ENCODE measurements at regions not wholly inside any gene's neighbourhood (a gene's known extent, or its start where the extent isn't known, plus 50 kb on each side); places are given as distances from the start of the nearest gene placed in this dataset.

DNA sequence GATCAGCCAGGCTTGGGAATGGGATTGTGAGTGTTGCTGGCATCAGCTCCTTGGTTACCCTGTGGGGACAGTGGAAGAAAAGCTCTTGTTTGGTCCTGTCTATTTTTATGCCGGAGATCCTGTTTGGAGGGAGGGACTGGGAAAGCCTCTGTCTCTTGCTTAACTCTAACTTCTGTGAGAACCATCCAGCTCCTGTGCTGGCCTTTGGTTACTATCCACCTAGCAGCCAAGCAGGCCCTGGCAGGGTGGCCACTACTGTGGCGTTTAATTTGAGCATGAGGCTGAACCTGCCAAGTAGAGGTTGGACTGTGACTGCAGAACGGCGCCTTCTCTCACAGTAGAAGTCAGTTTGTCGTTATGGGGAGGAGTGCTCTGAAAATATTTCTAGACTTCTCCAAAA lies 193.3 kb downstream of the UTRN start:
- POLR2A ChIA-PET, result no interaction called here
- Mint-ChIP-seq H3K36me3 (ENCODE audit: low read depth) (peaks cover 69% of the 10 kb centered on the region), H3K9me3 (no peaks in the 10 kb centered on the region), H3K27ac (peak overlapping the region; percentile 47), H3K4me3 (no peak overlapping the region), H3K4me1 (no peaks in the 10 kb centered on the region), H3K27me3 (no peaks in the 10 kb centered on the region)
- DNase-seq (no peak), ATAC-seq (ENCODE audit: low read depth) (no peak)
- CTCF ChIA-PET, result no interaction called here
- intact Hi-C loops (cut with micrococcal nuclease), result no loop called here
- TF ChIP-seq, protein P1, sequence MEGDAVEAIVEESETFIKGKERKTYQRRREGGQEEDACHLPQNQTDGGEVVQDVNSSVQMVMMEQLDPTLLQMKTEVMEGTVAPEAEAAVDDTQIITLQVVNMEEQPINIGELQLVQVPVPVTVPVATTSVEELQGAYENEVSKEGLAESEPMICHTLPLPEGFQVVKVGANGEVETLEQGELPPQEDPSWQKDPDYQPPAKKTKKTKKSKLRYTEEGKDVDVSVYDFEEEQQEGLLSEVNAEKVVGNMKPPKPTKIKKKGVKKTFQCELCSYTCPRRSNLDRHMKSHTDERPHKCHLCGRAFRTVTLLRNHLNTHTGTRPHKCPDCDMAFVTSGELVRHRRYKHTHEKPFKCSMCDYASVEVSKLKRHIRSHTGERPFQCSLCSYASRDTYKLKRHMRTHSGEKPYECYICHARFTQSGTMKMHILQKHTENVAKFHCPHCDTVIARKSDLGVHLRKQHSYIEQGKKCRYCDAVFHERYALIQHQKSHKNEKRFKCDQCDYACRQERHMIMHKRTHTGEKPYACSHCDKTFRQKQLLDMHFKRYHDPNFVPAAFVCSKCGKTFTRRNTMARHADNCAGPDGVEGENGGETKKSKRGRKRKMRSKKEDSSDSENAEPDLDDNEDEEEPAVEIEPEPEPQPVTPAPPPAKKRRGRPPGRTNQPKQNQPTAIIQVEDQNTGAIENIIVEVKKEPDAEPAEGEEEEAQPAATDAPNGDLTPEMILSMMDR (IDR thresholded peaks at IDR 0.05), result no peak

DNA sequence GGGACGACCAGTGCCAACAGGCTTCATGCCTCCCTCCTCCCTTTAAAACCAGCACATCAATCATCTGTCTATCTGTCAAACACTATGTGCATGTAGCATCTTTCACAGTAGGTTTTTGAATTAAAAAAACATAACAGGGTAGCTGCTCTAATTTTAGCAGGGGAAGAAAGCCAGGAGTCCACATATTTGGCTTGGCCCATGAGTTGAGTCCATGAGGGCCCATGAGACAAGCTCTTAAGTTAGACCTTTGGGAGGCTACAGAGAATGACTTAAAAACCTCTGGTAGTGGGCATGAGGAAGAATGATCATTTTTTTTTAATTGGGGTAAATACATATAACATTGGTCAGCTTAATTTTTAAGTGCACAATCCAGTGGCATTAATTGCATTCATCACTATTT lies 194.9 kb downstream of the UTRN start:
- TF ChIP-seq, protein P1 (IDR thresholded peaks at IDR 0.05), result no peak
- no peaks in the 10 kb centered on the region for H3K27me3 Mint-ChIP-seq
- no peaks in the 10 kb centered on the region for H3K4me1 Mint-ChIP-seq
- POLR2A ChIA-PET, result no interaction called here
- CTCF ChIA-PET, result interaction anchor here (0.8 to 3.4 kb wide), 7 partner anchors 12 to 375 kb away, joined by 3 to 34 read pairs (median 5); partner anchors contain the start of gene UTRN
- no peak for ATAC-seq (ENCODE audit: low read depth)
- H3K9me3 Mint-ChIP-seq, result no peaks in the 10 kb centered on the region
- intact Hi-C loops (cut with micrococcal nuclease), result loop anchor here (5.0 kb wide), 3 partner anchors 143 to 538 kb away; no protein-coding TSS in a partner anchor
- no peak for DNase-seq
- no peak overlapping the region for H3K4me3 Mint-ChIP-seq
- H3K36me3 Mint-ChIP-seq (ENCODE audit: low read depth), result peaks cover 62% of the 10 kb centered on the region
- H3K27ac Mint-ChIP-seq, result no peak overlapping the region

GRCh38 chr6:144480473-144480872 lies 195.3 kb downstream of the UTRN start:
- DNase-seq (no peak), ATAC-seq (ENCODE audit: low read depth) (no peak)
- no peaks in the 10 kb centered on the region for H3K9me3 Mint-ChIP-seq
- intact Hi-C loops (cut with micrococcal nuclease), result loop anchor here (5.0 kb wide), 3 partner anchors 143 to 538 kb away; no protein-coding TSS in a partner anchor
- H3K27me3 Mint-ChIP-seq, result no peaks in the 10 kb centered on the region
- TF ChIP-seq, protein P1 (IDR thresholded peaks at IDR 0.05), result no peak
- no peak overlapping the region for H3K4me3 Mint-ChIP-seq
- no peaks in the 10 kb centered on the region for H3K4me1 Mint-ChIP-seq
- peaks cover 61% of the 10 kb centered on the region for H3K36me3 Mint-ChIP-seq (ENCODE audit: low read depth)
- no peak overlapping the region for H3K27ac Mint-ChIP-seq
- CTCF ChIA-PET, result interaction anchor here (1.4 to 3.4 kb wide), 10 partner anchors 31 to 905 kb away, joined by 3 to 34 read pairs (median 10); partner anchors contain the start of gene UTRN
- POLR2A ChIA-PET, result no interaction called here

DNA sequence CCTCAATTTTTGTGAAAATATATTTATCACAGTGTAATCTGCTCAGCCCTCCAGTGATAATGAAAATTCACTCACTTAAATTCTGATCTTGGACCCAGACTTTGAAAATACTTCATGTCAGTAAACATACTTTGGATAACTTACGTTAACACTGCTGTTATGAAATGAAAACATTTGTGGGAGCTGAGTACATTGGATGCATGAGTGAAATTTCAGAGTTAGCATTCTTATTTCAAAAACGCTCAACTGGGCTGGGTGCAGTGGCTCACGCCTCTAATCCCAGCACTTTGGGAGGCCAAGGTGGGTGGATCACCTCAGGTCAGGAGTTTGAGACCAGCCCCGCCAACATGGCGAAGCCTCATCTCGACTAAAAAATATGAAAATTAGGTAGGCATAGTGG lies 196.4 kb downstream of the UTRN start:
- H3K9me3 Mint-ChIP-seq, result no peaks in the 10 kb centered on the region
- CTCF ChIA-PET, result interaction anchor here (1.0 to 3.4 kb wide), 22 partner anchors 9 to 906 kb away, joined by 3 to 34 read pairs (median 4); partner anchors contain the start of gene UTRN
- no peaks in the 10 kb centered on the region for H3K4me1 Mint-ChIP-seq
- peaks cover 59% of the 10 kb centered on the region for H3K36me3 Mint-ChIP-seq (ENCODE audit: low read depth)
- peak overlapping the region; percentile 41 for H3K27ac Mint-ChIP-seq
- intact Hi-C loops (cut with micrococcal nuclease), result loop anchor here (5.0 kb wide), 3 partner anchors 144 to 539 kb away; no protein-coding TSS in a partner anchor
- H3K4me3 Mint-ChIP-seq, result no peak overlapping the region
- peak; percentile 25 for ATAC-seq (ENCODE audit: low read depth)
- no peaks in the 10 kb centered on the region for H3K27me3 Mint-ChIP-seq
- TF ChIP-seq, protein P1 (IDR thresholded peaks at IDR 0.05), result no peak
- POLR2A ChIA-PET, result interaction anchor here (0.6 to 1.6 kb wide), 3 partner anchors 330 to 900 kb away, joined by 3 to 7 read pairs (median 6); no protein-coding TSS in a partner anchor
- no peak for DNase-seq

DNA sequence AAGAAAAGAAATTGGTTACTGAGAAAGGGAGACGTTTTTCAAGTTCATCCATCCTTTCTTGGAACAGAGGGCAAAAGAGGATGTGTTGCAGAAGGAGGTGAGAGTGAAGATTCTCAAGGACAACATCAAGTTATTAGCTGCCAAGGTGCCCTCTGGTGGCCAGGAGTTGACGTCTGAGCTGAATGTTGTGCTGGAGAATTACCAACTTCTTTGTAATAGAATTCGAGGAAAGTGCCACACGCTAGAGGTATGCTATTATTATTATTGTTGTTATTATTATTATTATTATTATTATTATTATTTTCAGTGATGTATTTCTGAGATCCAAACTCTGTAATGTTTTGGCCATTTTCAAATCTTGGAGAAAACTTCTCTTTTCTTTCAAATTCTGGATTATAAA lies 197.0 kb downstream of the UTRN start:
- TF ChIP-seq, protein P1 (IDR thresholded peaks at IDR 0.05), result no peak
- H3K27me3 Mint-ChIP-seq, result no peaks in the 10 kb centered on the region
- intact Hi-C loops (cut with micrococcal nuclease), result loop anchor here (1.0 to 5.0 kb wide), 8 partner anchors 145 to 907 kb away; no protein-coding TSS in a partner anchor
- peak overlapping the region; percentile 41 for H3K27ac Mint-ChIP-seq
- ChIA-PET POLR2A (interaction anchor here (0.6 to 1.6 kb wide), 3 partner anchors 331 to 900 kb away, joined by 3 to 7 read pairs (median 6); no protein-coding TSS in a partner anchor), CTCF (interaction anchor here (0.6 to 3.4 kb wide), 28 partner anchors 9 to 906 kb away, joined by 3 to 34 read pairs (median 4); partner anchors contain the start of gene UTRN)
- no peaks in the 10 kb centered on the region for H3K9me3 Mint-ChIP-seq
- no peak overlapping the region for H3K4me3 Mint-ChIP-seq
- peaks cover 57% of the 10 kb centered on the region for H3K36me3 Mint-ChIP-seq (ENCODE audit: low read depth)
- peak; percentile 39 for DNase-seq
- peak; percentile 91 for ATAC-seq (ENCODE audit: low read depth)
- no peaks in the 10 kb centered on the region for H3K4me1 Mint-ChIP-seq
